ENCODE measurements at regions not wholly inside any gene's neighbourhood (a gene's known extent, or its start where the extent isn't known, plus 50 kb on each side); places are given as distances from the start of the nearest gene placed in this dataset.

GRCh38 chr5:91219803-91220371 lies 163.2 kb downstream of the ARRDC3 start:
- no peak overlapping the region for H3K4me3 Mint-ChIP-seq
- peak; percentile 73 for DNase-seq
- H3K27ac ChIP-seq (ENCODE audit: low read depth, low read length): no peak overlapping the region
- H3K4me1 Mint-ChIP-seq: peaks cover 5% of the 10 kb centered on the region
- H3K27ac Mint-ChIP-seq: no peak overlapping the region
- H3K27me3 Mint-ChIP-seq (ENCODE audit: insufficient read depth): no peaks in the 10 kb centered on the region
- no peak overlapping the region for H3K4me3 ChIP-seq (ENCODE audit: low read length)
- H3K27me3 ChIP-seq (ENCODE audit: control insufficient read depth, insufficient read depth, low read length, poor library complexity, severe bottlenecking): no peaks in the 10 kb centered on the region
- no peaks in the 10 kb centered on the region for H3K36me3 Mint-ChIP-seq (ENCODE audit: low read depth)
- no peaks in the 10 kb centered on the region for H3K9me3 ChIP-seq (ENCODE audit: control insufficient read depth, low read length)
- WGBS, 2 experiments (ENCODE audit: insufficient coverage in 1 of 2, insufficient read length in 1 of 2): 94 to 100% methylated on average over 1 to 3 of the region's 3 CpGs
- H3K4me1 ChIP-seq (ENCODE audit: control insufficient read depth, insufficient read depth, low read length): no peaks in the 10 kb centered on the region
- peak; percentile 77 for TF ChIP-seq CTCF (conservative IDR thresholded peaks at IDR 0.05)
- H3K36me3 ChIP-seq (ENCODE audit: control insufficient read depth, insufficient read depth, low read length): no peaks in the 10 kb centered on the region
- H3K9me3 Mint-ChIP-seq: no peaks in the 10 kb centered on the region
- no peak overlapping the region for H3K9ac ChIP-seq (ENCODE audit: extremely low read depth, low read length, poor library complexity, severe bottlenecking)

- 94 to 100% methylated on average over 2 to 5 of the region's 5 CpGs for WGBS, 2 experiments (ENCODE audit: insufficient coverage in 1 of 2, insufficient read length in 1 of 2)
- no peak for TF ChIP-seq CTCF (conservative IDR thresholded peaks at IDR 0.05)
- Mint-ChIP-seq H3K4me3 (no peak overlapping the region), H3K36me3 (ENCODE audit: low read depth) (no peaks in the 10 kb centered on the region), H3K27me3 (ENCODE audit: insufficient read depth) (no peaks in the 10 kb centered on the region), H3K27ac (no peak overlapping the region), H3K9me3 (no peaks in the 10 kb centered on the region), H3K4me1 (peaks cover 5% of the 10 kb centered on the region)
- H3K9ac ChIP-seq (ENCODE audit: extremely low read depth, low read length, poor library complexity, severe bottlenecking): no peak overlapping the region
- no peaks in the 10 kb centered on the region for H3K9me3 ChIP-seq (ENCODE audit: control insufficient read depth, low read length)
- no peak overlapping the region for H3K27ac ChIP-seq (ENCODE audit: low read depth, low read length)
- H3K36me3 ChIP-seq (ENCODE audit: control insufficient read depth, insufficient read depth, low read length): no peaks in the 10 kb centered on the region
- H3K4me1 ChIP-seq (ENCODE audit: control insufficient read depth, insufficient read depth, low read length): no peaks in the 10 kb centered on the region
- DNase-seq: no peak
- H3K27me3 ChIP-seq (ENCODE audit: control insufficient read depth, insufficient read depth, low read length, poor library complexity, severe bottlenecking): no peaks in the 10 kb centered on the region
- H3K4me3 ChIP-seq (ENCODE audit: low read length): no peak overlapping the region
Measured at GRCh38 chr5:91219091-91219802, 163.9 kb downstream of the ARRDC3 start.

GRCh38 chr5:91217859-91218258 lies 165.3 kb downstream of the ARRDC3 start:
- 100% methylated on average over 1 of the region's 1 CpG; no CpG with 5 or more reads in 1 of the 2 experiments for WGBS, 2 experiments (ENCODE audit: insufficient coverage in 1 of 2, insufficient read length in 1 of 2)
- TF ChIP-seq CTCF (conservative IDR thresholded peaks at IDR 0.05): no peak
- H3K36me3 ChIP-seq (ENCODE audit: control insufficient read depth, insufficient read depth, low read length): no peaks in the 10 kb centered on the region
- Mint-ChIP-seq H3K27ac (no peak overlapping the region), H3K27me3 (ENCODE audit: insufficient read depth) (no peaks in the 10 kb centered on the region), H3K4me1 (peaks cover 5% of the 10 kb centered on the region), H3K4me3 (no peak overlapping the region), H3K9me3 (no peaks in the 10 kb centered on the region), H3K36me3 (ENCODE audit: low read depth) (no peaks in the 10 kb centered on the region)
- no peak overlapping the region for H3K4me3 ChIP-seq (ENCODE audit: low read length)
- no peak overlapping the region for H3K9ac ChIP-seq (ENCODE audit: extremely low read depth, low read length, poor library complexity, severe bottlenecking)
- H3K9me3 ChIP-seq (ENCODE audit: control insufficient read depth, low read length): no peaks in the 10 kb centered on the region
- no peak for DNase-seq
- H3K4me1 ChIP-seq (ENCODE audit: control insufficient read depth, insufficient read depth, low read length): no peaks in the 10 kb centered on the region
- H3K27me3 ChIP-seq (ENCODE audit: control insufficient read depth, insufficient read depth, low read length, poor library complexity, severe bottlenecking): no peaks in the 10 kb centered on the region
- H3K27ac ChIP-seq (ENCODE audit: low read depth, low read length): no peak overlapping the region

Measured in endodermal cell (in vitro differentiated cells).